ENCODE measurements at regions not wholly inside any gene's neighbourhood (a gene's known extent, or its start where the extent isn't known, plus 50 kb on each side); places are given as distances from the start of the nearest gene placed in this dataset.

GRCh38 chr21:18769599-18769998 lies 366.0 kb upstream of the TMPRSS15 start:
- TF ChIP-seq EZH2 (IDR thresholded peaks at IDR 0.05): no peak
- no peak for TF ChIP-seq CTCF (IDR thresholded peaks at IDR 0.05 in 2 of 3, conservative IDR thresholded peaks at IDR 0.05 in 1 of 3; ENCODE audit: borderline replicate concordance in 1 of 3, insufficient read depth in 1 of 3, low read depth in 2 of 3, low read length in 2 of 3)
- no peak for TF ChIP-seq EZH2phosphoT487 (IDR thresholded peaks at IDR 0.05; ENCODE audit: borderline replicate concordance)
- TF ChIP-seq POLR2A (IDR thresholded peaks at IDR 0.05; ENCODE audit: borderline replicate concordance, extremely low read depth, insufficient read depth, insufficient read length): no peak
- TF ChIP-seq YY1 (IDR thresholded peaks at IDR 0.05; ENCODE audit: extremely low read depth, insufficient replicate concordance, low read depth, low read length): no peak
- no peak for TF ChIP-seq ZNF274 (IDR thresholded peaks at IDR 0.05; ENCODE audit: low read depth, low read length)
- no peak for TF ChIP-seq ZFX (IDR thresholded peaks at IDR 0.05)
- no peak for TF ChIP-seq SP1 (IDR thresholded peaks at IDR 0.05; ENCODE audit: low read depth)
- TF ChIP-seq POLR2AphosphoS5 (IDR thresholded peaks at IDR 0.05; ENCODE audit: low read depth, low read length): no peak
- no peak for TF ChIP-seq MAX (IDR thresholded peaks at IDR 0.05)
- TF ChIP-seq REST (IDR thresholded peaks at IDR 0.05; ENCODE audit: low read depth): no peak
- no peak for TF ChIP-seq RAD21 (IDR thresholded peaks at IDR 0.05; ENCODE audit: low read depth)

Data from HCT116 (cell line).